CD4-positive, alpha-beta memory T cell (primary cell): ENCODE measurements at regions not wholly inside any gene's neighbourhood (a gene's known extent, or its start where the extent isn't known, plus 50 kb on each side); places are given as distances from the start of the nearest gene placed in this dataset.
"Not testable (repeated sequence)": the region's sequence is repeated elsewhere in the genome, so short reads cannot be mapped to it uniquely, and the experiment has no call there.

Source experiments
- CTCF ChIA-PET: fragments of 350-600 bp; sonication (Branson Sonifier 250); formaldehyde crosslinking; loops from one replicate; lab custom pipeline; 2021; ENCODE audit warnings: inconsistent platforms; ENCODE audit not compliant: partially characterized antibody; lab: Charles Lee
- POLR2A ChIA-PET: fragments of 350-600 bp; sonication (Branson Sonifier 250); formaldehyde crosslinking; loops from one replicate; lab custom pipeline; 2021; ENCODE audit not compliant: partially characterized antibody; lab: Charles Lee
- DNase-seq, 5 donors: peaks; one replicate each; pipeline versions ENCODE4 v3.0.0 to v3.0.0-alpha.2; 2020 to 2022; ENCODE audit warnings: mixed read lengths in 1 of 5
- H3K27ac ChIP-seq: one replicate; pipeline ENCODE4 v1.7.0; 2013; ENCODE audit warnings: low read depth, low read length
- H3K27me3 ChIP-seq: 2 replicates; pipeline ENCODE4 v1.7.0; 2013; ENCODE audit warnings: mild to moderate bottlenecking, low read length, moderate library complexity; ENCODE audit not compliant: insufficient read depth
- H3K36me3 ChIP-seq: 2 replicates; pipeline ENCODE4 v1.7.0; 2013; ENCODE audit warnings: mild to moderate bottlenecking, low read length, moderate library complexity; ENCODE audit not compliant: insufficient read depth
- H3K4me1 ChIP-seq: 2 replicates; pipeline ENCODE4 v1.7.0; 2013; ENCODE audit warnings: mild to moderate bottlenecking, low read length, moderate library complexity; ENCODE audit not compliant: insufficient read depth
- H3K4me3 ChIP-seq, 2 donors: one replicate each; pipeline ENCODE4 v1.7.0; 2013; ENCODE audit warnings: low read length in 2 of 2, mild to moderate bottlenecking in 1 of 2
- H3K9me3 ChIP-seq, 2 donors: one replicate each; pipeline ENCODE4 v1.7.0; 2013; ENCODE audit warnings: low read length in 2 of 2, control low read depth in 1 of 2; ENCODE audit not compliant: control insufficient read depth in 1 of 2
- H3K27ac Mint-ChIP-seq, 7 donors: one replicate each; pipeline ENCODE4 v1.8.0; 2020 to 2021; ENCODE audit warnings: mixed read lengths in 7 of 7, mild to moderate bottlenecking in 6 of 7, inconsistent platforms in 3 of 7, moderate library complexity in 3 of 7
- H3K27me3 Mint-ChIP-seq, 2 donors: one replicate each; pipeline ENCODE4 v1.8.0; 2020 to 2021; ENCODE audit warnings: mixed read lengths in 2 of 2
- H3K36me3 Mint-ChIP-seq, 2 donors: one replicate each; pipeline ENCODE4 v1.8.0; 2020 to 2021; ENCODE audit warnings: mixed read lengths in 2 of 2, inconsistent platforms in 1 of 2, mild to moderate bottlenecking in 1 of 2
- H3K4me1 Mint-ChIP-seq, 4 donors: one replicate each; pipeline ENCODE4 v1.8.0; 2020 to 2021; ENCODE audit warnings: mixed read lengths in 4 of 4, mild to moderate bottlenecking in 1 of 4
- H3K4me3 Mint-ChIP-seq, 8 donors: one replicate each; pipeline ENCODE4 v1.8.0; 2020 to 2021; ENCODE audit warnings: mixed read lengths in 8 of 8, mild to moderate bottlenecking in 7 of 8, moderate library complexity in 6 of 8, inconsistent platforms in 3 of 8
- H3K9me3 Mint-ChIP-seq, 8 donors: one replicate each; pipeline ENCODE4 v1.8.0; 2020 to 2021; ENCODE audit warnings: mixed read lengths in 8 of 8, mild to moderate bottlenecking in 5 of 8, inconsistent platforms in 3 of 8, moderate library complexity in 1 of 8
- intact Hi-C: fragments of 100-400 bp; cut with micrococcal nuclease; formaldehyde crosslinking; loops from one replicate; pipeline ENCODE4 v1.15.1; 2023

- intact Hi-C loops: no loop called here
Observed at GRCh38 chr1:242824435-242824834, 299.9 kb upstream of the PLD5 start.

GRCh38 chr1:242813490-242814091, 289.1 kb upstream of the PLD5 start:
- Histone ChIP-seq H3K27me3 (no peaks in the 10 kb centered on the region), H3K4me1 (no peaks in the 10 kb centered on the region), H3K4me3 (no peak overlapping the region), H3K36me3 (no peaks in the 10 kb centered on the region), H3K9me3 (no peaks in the 10 kb centered on the region), H3K27ac (no peak overlapping the region)
- Mint-ChIP-seq H3K27ac (peak overlapping the region in 1 of 7 donors; percentile 57), H3K4me3 (no peak overlapping the region), H3K27me3 (peaks cover 2 to 8% of the 10 kb centered on the region in 2 donors), H3K36me3 (no peaks in the 10 kb centered on the region), H3K4me1 (no peaks in the 10 kb centered on the region), H3K9me3 (peaks cover 0 to 4% (median under 1%) of the 10 kb centered on the region in 8 donors)
- POLR2A ChIA-PET: no interaction called here
- CTCF ChIA-PET: no interaction called here
- intact Hi-C loops: no loop called here
- no peak for DNase-seq

More at GRCh38 chr1:242824435-242824834, 299.9 kb upstream of the PLD5 start:
- CTCF ChIA-PET: no interaction called here
- Mint-ChIP-seq H3K36me3 (no peaks in the 10 kb centered on the region), H3K27ac (no peak overlapping the region), H3K4me1 (no peaks in the 10 kb centered on the region), H3K4me3 (no peak overlapping the region), H3K27me3 (peaks cover 0 to 4% of the 10 kb centered on the region in 2 donors), H3K9me3 (peaks cover 0 to 9% (median under 1%) of the 10 kb centered on the region in 8 donors)
- Histone ChIP-seq H3K36me3 (no peaks in the 10 kb centered on the region), H3K4me3 (no peak overlapping the region), H3K4me1 (no peaks in the 10 kb centered on the region), H3K27me3 (no peaks in the 10 kb centered on the region), H3K27ac (no peak overlapping the region), H3K9me3 (no peaks in the 10 kb centered on the region)
- POLR2A ChIA-PET: no interaction called here
- no peak for DNase-seq

- Histone ChIP-seq H3K9me3 (no peaks in the 10 kb centered on the region), H3K27ac (no peak overlapping the region), H3K27me3 (no peaks in the 10 kb centered on the region), H3K36me3 (no peaks in the 10 kb centered on the region), H3K4me1 (no peaks in the 10 kb centered on the region), H3K4me3 (no peak overlapping the region)
- Mint-ChIP-seq H3K36me3 (no peaks in the 10 kb centered on the region), H3K27me3 (peaks cover 2 to 4% of the 10 kb centered on the region in 2 donors), H3K4me3 (no peak overlapping the region), H3K9me3 (peaks cover 0 to 4% (median under 1%) of the 10 kb centered on the region in 8 donors), H3K4me1 (no peaks in the 10 kb centered on the region), H3K27ac (no peak overlapping the region)
- DNase-seq: no peak
- CTCF ChIA-PET: no interaction called here
- intact Hi-C loops: no loop called here
- POLR2A ChIA-PET: no interaction called here
Observed at GRCh38 chr1:242811092-242811840, 286.8 kb upstream of the PLD5 start.

- Histone ChIP-seq H3K4me1 (no peaks in the 10 kb centered on the region), H3K9me3 (no peaks in the 10 kb centered on the region), H3K27ac (no peak overlapping the region), H3K27me3 (no peaks in the 10 kb centered on the region), H3K4me3 (no peak overlapping the region), H3K36me3 (no peaks in the 10 kb centered on the region)
- H3K36me3 Mint-ChIP-seq: no peaks in the 10 kb centered on the region
- ChIA-PET CTCF (no interaction called here), POLR2A (no interaction called here)
- H3K4me3 Mint-ChIP-seq: no peak overlapping the region
- H3K4me1 Mint-ChIP-seq: no peaks in the 10 kb centered on the region
- no peaks in the 10 kb centered on the region for H3K9me3 Mint-ChIP-seq
- H3K27ac Mint-ChIP-seq: no peak overlapping the region
- peaks cover 0 to 1% of the 10 kb centered on the region in 2 donors for H3K27me3 Mint-ChIP-seq
- DNase-seq: no peak
- intact Hi-C loops: no loop called here
Observed at GRCh38 chr1:242806324-242806723, 281.8 kb upstream of the PLD5 start.

- H3K27ac ChIP-seq, H3K4me1 Mint-ChIP-seq, POLR2A ChIA-PET, CTCF ChIA-PET, H3K4me1 ChIP-seq, DNase-seq, H3K9me3 ChIP-seq, H3K36me3 ChIP-seq, H3K27me3 ChIP-seq, H3K36me3 Mint-ChIP-seq, H3K9me3 Mint-ChIP-seq, H3K27me3 Mint-ChIP-seq, H3K4me3 Mint-ChIP-seq, H3K4me3 ChIP-seq, intact Hi-C loops, H3K27ac Mint-ChIP-seq: not testable (repeated sequence)
Observed at GRCh38 chr1:242805360-242805759, 280.9 kb upstream of the PLD5 start.

- Mint-ChIP-seq H3K27me3 (peaks cover 0 to 4% of the 10 kb centered on the region in 2 donors), H3K4me3 (no peak overlapping the region), H3K9me3 (no peaks in the 10 kb centered on the region), H3K36me3 (no peaks in the 10 kb centered on the region), H3K4me1 (no peaks in the 10 kb centered on the region), H3K27ac (no peak overlapping the region)
- Histone ChIP-seq H3K4me1 (no peaks in the 10 kb centered on the region), H3K27ac (no peak overlapping the region), H3K36me3 (no peaks in the 10 kb centered on the region), H3K4me3 (no peak overlapping the region), H3K9me3 (no peaks in the 10 kb centered on the region), H3K27me3 (no peaks in the 10 kb centered on the region)
- intact Hi-C loops: no loop called here
- ChIA-PET CTCF (no interaction called here), POLR2A (no interaction called here)
- DNase-seq: no peak
Observed at GRCh38 chr1:242802973-242803372, 278.5 kb upstream of the PLD5 start.

GRCh38 chr1:242800521-242800920, 276.0 kb upstream of the PLD5 start:
- H3K4me1 Mint-ChIP-seq: no peaks in the 10 kb centered on the region
- H3K36me3 Mint-ChIP-seq: no peaks in the 10 kb centered on the region

More at GRCh38 chr1:242800521-242800920, 276.0 kb upstream of the PLD5 start:
- H3K27ac Mint-ChIP-seq: no peak overlapping the region
- Histone ChIP-seq H3K4me1 (no peaks in the 10 kb centered on the region), H3K4me3 (no peak overlapping the region), H3K27ac (no peak overlapping the region), H3K9me3 (no peaks in the 10 kb centered on the region), H3K36me3 (no peaks in the 10 kb centered on the region), H3K27me3 (no peaks in the 10 kb centered on the region)
- peaks cover 0 to 4% of the 10 kb centered on the region in 2 donors for H3K27me3 Mint-ChIP-seq
- H3K9me3 Mint-ChIP-seq: peaks cover 0 to 2% (median 0%) of the 10 kb centered on the region in 8 donors
- intact Hi-C loops: no loop called here
- H3K4me3 Mint-ChIP-seq: no peak overlapping the region
- ChIA-PET POLR2A (no interaction called here), CTCF (no interaction called here)
- no peak for DNase-seq
